ENCODE measurements at regions not wholly inside any gene's neighbourhood (a gene's known extent, or its start where the extent isn't known, plus 50 kb on each side); places are given as distances from the start of the nearest gene placed in this dataset.

DNA sequence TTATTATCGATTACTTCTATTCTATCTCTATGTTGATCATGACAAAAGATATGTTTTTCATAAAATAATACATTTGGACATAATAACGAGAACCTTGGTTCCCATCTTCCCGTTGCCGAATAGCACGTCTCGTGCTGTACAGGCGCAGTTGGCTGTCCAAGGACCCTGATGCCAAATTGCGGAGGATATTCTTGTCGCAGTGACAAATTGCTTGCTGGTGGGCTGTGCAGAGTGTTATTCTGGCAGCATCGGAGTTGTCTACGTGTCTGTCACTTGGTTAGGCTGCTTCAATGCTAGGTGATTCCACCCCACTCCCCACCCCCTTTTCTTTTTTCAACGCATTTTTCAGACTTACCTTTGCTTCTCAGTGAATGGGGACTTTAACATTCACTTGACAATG, 546.8 kb downstream of the PRKD1 start:
- no peak for TF ChIP-seq EZH2phosphoT487 (IDR thresholded peaks at IDR 0.05; ENCODE audit: low read depth)
- TF ChIP-seq, protein P1, sequence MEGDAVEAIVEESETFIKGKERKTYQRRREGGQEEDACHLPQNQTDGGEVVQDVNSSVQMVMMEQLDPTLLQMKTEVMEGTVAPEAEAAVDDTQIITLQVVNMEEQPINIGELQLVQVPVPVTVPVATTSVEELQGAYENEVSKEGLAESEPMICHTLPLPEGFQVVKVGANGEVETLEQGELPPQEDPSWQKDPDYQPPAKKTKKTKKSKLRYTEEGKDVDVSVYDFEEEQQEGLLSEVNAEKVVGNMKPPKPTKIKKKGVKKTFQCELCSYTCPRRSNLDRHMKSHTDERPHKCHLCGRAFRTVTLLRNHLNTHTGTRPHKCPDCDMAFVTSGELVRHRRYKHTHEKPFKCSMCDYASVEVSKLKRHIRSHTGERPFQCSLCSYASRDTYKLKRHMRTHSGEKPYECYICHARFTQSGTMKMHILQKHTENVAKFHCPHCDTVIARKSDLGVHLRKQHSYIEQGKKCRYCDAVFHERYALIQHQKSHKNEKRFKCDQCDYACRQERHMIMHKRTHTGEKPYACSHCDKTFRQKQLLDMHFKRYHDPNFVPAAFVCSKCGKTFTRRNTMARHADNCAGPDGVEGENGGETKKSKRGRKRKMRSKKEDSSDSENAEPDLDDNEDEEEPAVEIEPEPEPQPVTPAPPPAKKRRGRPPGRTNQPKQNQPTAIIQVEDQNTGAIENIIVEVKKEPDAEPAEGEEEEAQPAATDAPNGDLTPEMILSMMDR (IDR thresholded peaks at IDR 0.05; ENCODE audit: low read depth, low read length) = no peak

All from OCI-LY3 (cell line).